Bronchial epithelial cell (primary cell): ENCODE measurements at regions not wholly inside any gene's neighbourhood (a gene's known extent, or its start where the extent isn't known, plus 50 kb on each side); places are given as distances from the start of the nearest gene placed in this dataset.

Experiments
- DNase-seq: peaks from one replicate; pipeline ENCODE4 v3.0.0-alpha.2; 2010; ENCODE audit warnings: low read depth
- FAIRE-seq: peaks from 2 replicates; lab custom pipeline; 2011; peaks lifted over from hg19 to GRCh38; lab: Jason Lieb, UNC
- H3K27me3 ChIP-seq: 2 replicates; pipeline ENCODE4 v1.5.1; 2011; ENCODE audit warnings: low read length; ENCODE audit not compliant: control insufficient read depth, insufficient read depth
- H3K36me3 ChIP-seq: 2 replicates; pipeline ENCODE4 v1.5.1; 2011; ENCODE audit warnings: low read length; ENCODE audit not compliant: control insufficient read depth, insufficient read depth
- H3K4me3 ChIP-seq: 2 replicates; pipeline ENCODE4 v1.5.1; 2011; ENCODE audit warnings: mild to moderate bottlenecking, low read depth, low read length, control low read depth
- CTCF ChIP-seq: IDR thresholded peaks from 2 replicates; pipeline ENCODE4 v1.5.1; 2011; ENCODE audit warnings: mild to moderate bottlenecking, moderate library complexity, low read length, control low read depth, inconsistent platforms; ENCODE audit not compliant: insufficient read depth, severe bottlenecking

GRCh38 chr4:141896687-141897086 lies 260.3 kb downstream of the IL15 start:
- TF ChIP-seq CTCF = no peak
- no peaks in the 10 kb centered on the region for H3K36me3 ChIP-seq
- FAIRE-seq (no peak), DNase-seq (peak; percentile 7)
- H3K27me3 ChIP-seq = no peaks in the 10 kb centered on the region
- H3K4me3 ChIP-seq = no peak overlapping the region

GRCh38 chr4:141898346-141898745 lies 262.0 kb downstream of the IL15 start:
- TF ChIP-seq CTCF = no peak
- Histone ChIP-seq H3K27me3 (no peaks in the 10 kb centered on the region), H3K4me3 (no peak overlapping the region), H3K36me3 (no peaks in the 10 kb centered on the region)
- no peak for DNase-seq
- FAIRE-seq = no peak

- TF ChIP-seq CTCF = no peak
- Histone ChIP-seq H3K4me3 (no peak overlapping the region), H3K27me3 (no peaks in the 10 kb centered on the region), H3K36me3 (no peaks in the 10 kb centered on the region)
- FAIRE-seq (no peak), DNase-seq (no peak)
These were observed 262.7 kb downstream of the IL15 start for GRCh38 chr4:141899103-141899502.

- Histone ChIP-seq H3K27me3 (no peaks in the 10 kb centered on the region), H3K4me3 (no peak overlapping the region), H3K36me3 (no peaks in the 10 kb centered on the region)
- no peak for TF ChIP-seq CTCF
- no peak for FAIRE-seq
- no peak for DNase-seq
These were observed 263.2 kb downstream of the IL15 start for GRCh38 chr4:141899541-141899940.

- TF ChIP-seq CTCF = no peak
- H3K4me3 ChIP-seq = no peak overlapping the region
- H3K36me3 ChIP-seq = no peaks in the 10 kb centered on the region
- H3K27me3 ChIP-seq = no peaks in the 10 kb centered on the region
- FAIRE-seq (no peak), DNase-seq (no peak)
These were observed 264.5 kb downstream of the IL15 start for GRCh38 chr4:141900856-141901255.

GRCh38 chr4:141905751-141906150 lies 269.4 kb downstream of the IL15 start:
- no peak for TF ChIP-seq CTCF
- peak; percentile 1 for DNase-seq
- H3K36me3 ChIP-seq = no peaks in the 10 kb centered on the region
- H3K27me3 ChIP-seq = no peaks in the 10 kb centered on the region
- FAIRE-seq = no peak
- no peak overlapping the region for H3K4me3 ChIP-seq
